HG02981 (cell line): ENCODE measurements at regions not wholly inside any gene's neighbourhood (a gene's known extent, or its start where the extent isn't known, plus 50 kb on each side); places are given as distances from the start of the nearest gene placed in this dataset.

ENCODE experiments used
- ATAC-seq: cut with Tn5 transposase; IDR thresholded peaks from one replicate; pipeline ENCODE4 v1.9.1; 2021; ENCODE audit warnings: mild to moderate bottlenecking, moderate library complexity; ENCODE audit not compliant: unreplicated experiment

GRCh38 chr11:92850296-92850826 is 119.1 kb upstream of the MTNR1B start:
- no peak for ATAC-seq

DNA sequence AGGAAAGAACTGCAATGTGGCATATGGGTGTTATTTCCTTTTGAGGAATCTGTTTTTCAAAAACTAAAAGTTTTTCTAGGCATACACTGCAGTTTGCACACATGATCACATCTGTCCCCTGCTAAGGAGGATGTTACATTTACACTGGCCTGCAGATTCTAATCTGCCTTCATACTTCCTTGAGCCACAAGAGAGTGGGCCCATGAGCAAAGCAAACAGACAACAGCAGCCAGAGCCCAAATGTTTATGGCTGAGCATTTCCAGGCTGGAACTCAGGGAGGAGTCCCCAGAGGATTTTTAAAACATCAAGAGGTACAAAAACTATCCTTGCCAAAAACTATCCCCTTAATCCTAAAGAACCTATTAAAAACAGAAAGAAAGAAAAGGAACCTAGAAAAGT is 117.2 kb upstream of the MTNR1B start:
- no peak for ATAC-seq

DNA sequence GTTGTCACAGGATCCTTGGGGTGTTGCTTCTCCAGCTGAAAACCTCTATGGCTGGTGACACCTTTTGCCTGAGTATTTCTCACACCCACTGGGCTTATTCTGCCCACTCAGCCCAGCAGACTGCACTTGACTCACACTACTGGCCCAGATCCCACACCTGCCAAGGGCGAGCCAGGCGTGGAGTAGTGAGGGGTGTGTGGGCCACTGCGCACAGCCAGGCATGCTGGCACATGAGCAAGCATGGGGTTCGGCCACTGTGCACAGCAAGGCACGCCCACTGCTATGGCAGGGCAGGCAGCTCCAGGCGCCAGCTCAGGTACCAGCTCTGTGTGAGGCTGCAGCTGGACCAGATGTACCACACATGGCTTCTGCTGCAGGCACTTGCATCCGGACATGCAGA is 116.5 kb upstream of the MTNR1B start:
- ATAC-seq = no peak

DNA sequence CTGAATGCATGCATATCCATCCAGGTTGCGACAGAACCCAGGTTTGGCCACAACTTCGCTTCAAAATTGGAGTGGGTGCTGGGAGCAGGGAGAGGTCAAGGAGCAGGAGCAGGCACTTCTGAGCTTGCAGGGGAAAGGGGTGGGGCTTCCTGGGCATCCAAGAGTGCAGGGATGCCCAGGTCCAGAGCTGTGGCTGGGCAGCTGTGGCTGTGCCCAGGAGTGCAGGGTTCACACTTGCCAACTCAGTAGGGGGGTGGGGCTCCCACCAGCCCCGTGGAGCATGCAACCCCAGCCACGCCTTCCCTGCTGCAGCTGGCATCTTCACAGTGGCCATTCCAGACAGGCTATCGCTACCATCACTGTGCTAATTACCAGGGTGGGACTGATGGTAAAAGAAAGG is 115.3 kb upstream of the MTNR1B start:
- ATAC-seq = no peak

DNA sequence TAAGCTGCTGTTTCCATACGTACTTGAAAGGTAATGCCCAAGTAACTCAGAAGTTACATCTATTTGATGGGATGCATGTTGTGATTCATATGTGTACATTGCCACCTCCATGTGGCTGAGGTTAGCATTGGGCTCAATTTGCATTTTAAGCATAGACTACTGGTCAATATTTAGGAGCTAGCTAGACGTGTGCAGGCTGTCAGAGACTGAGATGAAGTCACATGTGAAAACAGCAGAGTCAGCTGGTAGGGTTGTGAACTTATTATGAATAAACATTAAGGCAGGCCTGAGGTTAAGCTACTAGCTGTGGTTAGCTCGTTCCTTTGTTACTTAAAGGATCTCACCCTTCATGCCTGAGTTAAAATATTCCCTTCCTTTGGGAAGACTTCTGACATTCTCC is 114.5 kb upstream of the MTNR1B start:
- ATAC-seq = no peak

GRCh38 chr11:92855607-92856405 is 113.6 kb upstream of the MTNR1B start:
- ATAC-seq = no peak

GRCh38 chr11:92857407-92857806 is 112.0 kb upstream of the MTNR1B start:
- no peak for ATAC-seq

- ATAC-seq = no peak
Measured at GRCh38 chr11:92859156-92859690, 110.2 kb upstream of the MTNR1B start.

DNA sequence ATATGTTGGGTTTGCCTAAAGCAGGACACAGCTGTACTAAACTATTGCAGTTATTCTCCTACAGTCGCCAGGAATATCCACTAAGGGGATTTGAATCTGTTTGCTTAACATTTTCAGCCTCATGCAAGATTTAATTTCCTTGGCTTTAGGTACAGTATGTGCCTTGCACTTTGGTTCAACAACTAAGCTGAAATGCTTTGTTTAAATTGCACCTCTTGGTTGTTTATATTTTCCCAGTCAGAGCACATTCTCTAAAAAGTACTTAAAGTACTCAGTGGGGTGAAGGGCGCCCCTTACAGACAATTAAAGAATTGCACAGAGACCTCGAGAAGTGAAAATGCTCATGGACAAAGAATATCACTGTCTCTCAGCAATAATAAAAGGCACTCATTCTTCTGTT is 107.8 kb upstream of the MTNR1B start:
- ATAC-seq = no peak

GRCh38 chr11:92865352-92865751 is 104.1 kb upstream of the MTNR1B start:
- ATAC-seq = no peak

GRCh38 chr11:92866679-92867282 is 102.7 kb upstream of the MTNR1B start:
- ATAC-seq = no peak

- ATAC-seq = no peak
Measured at GRCh38 chr11:92867913-92868619, 101.4 kb upstream of the MTNR1B start.

- no peak for ATAC-seq
Measured at GRCh38 chr11:92869716-92870115, 99.7 kb upstream of the MTNR1B start.

GRCh38 chr11:92870196-92870832 is 99.1 kb upstream of the MTNR1B start:
- no peak for ATAC-seq

- ATAC-seq = no peak
Measured at GRCh38 chr11:92873551-92873950, 95.9 kb upstream of the MTNR1B start.

DNA sequence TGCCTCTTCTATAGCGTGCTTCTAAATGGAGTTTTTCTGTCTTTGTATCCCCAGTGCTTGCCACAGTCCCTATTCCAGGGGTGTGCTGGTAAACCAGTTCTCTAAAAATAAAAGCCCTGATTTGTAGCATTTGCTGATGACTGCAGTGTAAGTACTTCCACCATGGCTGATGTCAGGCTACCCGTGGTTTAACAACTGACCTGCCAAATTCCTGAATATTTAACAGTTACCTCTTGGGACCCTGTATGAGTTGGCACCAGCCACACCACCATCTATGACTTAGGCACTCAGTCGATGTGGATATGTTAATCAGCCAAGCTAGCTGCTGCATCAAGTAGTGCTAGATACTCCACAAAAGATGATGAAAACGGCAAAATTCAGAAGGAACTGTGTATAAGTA is 94.0 kb upstream of the MTNR1B start:
- no peak for ATAC-seq

DNA sequence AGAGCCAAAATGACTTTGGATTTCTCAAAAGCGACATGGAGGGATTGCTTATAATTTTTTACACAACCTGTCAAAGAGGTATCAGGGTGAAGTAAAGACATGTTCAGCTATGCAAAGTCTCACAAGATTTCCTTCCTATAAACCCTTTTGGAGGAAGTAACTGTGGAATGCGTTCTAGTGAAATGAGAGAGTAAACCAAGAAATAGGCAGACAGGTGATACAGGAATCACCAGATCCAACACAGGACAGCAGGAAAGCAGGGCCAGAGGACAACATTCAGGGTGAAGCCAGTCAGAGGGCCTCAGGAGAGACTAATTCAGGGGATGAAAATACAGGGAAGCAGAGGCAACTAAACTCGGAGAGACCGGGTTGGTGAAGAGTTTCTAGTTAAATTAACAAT is 90.4 kb upstream of the MTNR1B start:
- ATAC-seq = no peak

DNA sequence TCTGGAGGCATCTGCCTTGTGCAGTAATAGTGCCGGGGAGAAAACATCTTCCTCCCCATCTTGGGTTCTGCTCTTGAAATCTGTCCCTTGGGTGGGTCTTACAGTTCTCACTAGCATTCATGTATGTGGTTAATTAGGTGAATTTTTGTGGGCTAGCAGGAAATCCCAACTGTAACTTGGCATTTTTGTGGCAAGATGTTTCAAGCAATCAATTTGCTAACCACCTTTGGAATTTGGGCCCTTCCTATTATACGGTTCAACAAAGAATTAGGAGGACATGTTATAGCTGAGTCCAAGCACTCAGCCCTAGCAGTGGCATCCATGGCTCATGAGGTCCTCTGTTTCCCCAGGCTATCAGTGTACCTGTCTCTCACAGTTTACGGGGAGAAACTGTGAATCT is 89.1 kb upstream of the MTNR1B start:
- no peak for ATAC-seq

DNA sequence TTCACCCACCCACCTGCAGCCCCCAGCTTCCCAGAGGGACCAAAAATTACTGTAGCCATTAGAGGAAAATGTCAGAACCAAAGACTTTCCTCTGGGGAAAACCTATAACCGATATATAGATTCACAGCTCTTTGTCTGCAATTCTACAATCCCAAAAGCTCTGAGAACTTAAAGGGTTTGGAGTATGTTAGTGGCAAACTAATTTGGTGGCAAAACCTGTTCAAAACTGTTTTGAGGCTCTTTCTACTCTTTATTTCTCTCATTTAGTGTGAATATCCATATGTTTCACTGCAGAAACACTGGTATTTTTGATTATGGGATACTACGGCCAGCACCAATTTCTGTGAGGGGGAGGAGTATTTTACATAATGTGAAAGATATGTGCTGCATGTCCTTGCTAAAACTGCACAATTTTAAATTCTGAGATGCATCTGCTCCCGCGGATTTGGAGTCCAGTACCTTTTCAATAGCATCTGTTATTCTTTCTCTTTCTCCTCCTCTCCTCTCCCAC is 87.5 kb upstream of the MTNR1B start:
- ATAC-seq = no peak

DNA sequence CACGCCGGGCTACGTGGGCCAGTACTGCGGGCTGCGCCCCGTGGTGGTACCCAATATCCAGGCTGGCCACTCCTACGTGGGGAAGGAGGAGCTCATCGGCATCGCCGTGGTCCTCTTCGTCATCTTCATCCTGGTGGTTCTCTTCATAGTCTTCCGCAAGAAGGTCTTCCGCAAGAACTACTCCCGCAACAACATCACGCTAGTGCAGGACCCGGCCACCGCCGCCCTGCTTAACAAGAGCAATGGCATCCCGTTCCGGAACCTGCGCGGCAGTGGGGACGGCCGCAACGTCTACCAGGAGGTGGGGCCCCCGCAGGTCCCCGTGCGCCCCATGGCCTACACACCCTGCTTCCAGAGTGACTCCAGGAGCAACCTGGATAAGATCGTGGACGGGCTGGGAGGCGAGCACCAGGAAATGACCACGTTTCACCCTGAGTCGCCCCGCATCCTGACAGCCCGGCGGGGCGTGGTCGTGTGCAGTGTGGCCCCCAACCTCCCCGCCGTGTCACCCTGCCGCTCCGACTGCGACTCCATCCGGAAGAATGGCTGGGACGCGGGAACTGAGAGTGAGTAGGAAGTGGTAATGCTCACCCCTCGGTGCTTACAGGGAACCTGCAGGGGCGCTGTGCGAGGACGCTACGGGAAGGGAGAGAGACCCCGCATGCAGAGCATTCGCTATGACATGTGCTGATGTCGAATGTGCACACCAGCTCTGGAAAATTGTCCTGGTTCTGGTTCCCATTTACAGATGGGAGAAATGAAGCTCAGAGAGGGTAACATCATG is 86.4 kb upstream of the MTNR1B start:
- ATAC-seq = no peak
